HG02852 (cell line): ENCODE measurements at regions not wholly inside any gene's neighbourhood (a gene's known extent, or its start where the extent isn't known, plus 50 kb on each side); places are given as distances from the start of the nearest gene placed in this dataset.
"Not testable (repeated sequence)": the region's sequence is repeated elsewhere in the genome, so short reads cannot be mapped to it uniquely, and the experiment has no call there.

Experiments
- ATAC-seq: cut with Tn5 transposase; IDR thresholded peaks from one replicate; pipeline ENCODE4 v1.9.1; 2021; ENCODE audit warnings: mild to moderate bottlenecking, moderate library complexity; ENCODE audit not compliant: unreplicated experiment

DNA sequence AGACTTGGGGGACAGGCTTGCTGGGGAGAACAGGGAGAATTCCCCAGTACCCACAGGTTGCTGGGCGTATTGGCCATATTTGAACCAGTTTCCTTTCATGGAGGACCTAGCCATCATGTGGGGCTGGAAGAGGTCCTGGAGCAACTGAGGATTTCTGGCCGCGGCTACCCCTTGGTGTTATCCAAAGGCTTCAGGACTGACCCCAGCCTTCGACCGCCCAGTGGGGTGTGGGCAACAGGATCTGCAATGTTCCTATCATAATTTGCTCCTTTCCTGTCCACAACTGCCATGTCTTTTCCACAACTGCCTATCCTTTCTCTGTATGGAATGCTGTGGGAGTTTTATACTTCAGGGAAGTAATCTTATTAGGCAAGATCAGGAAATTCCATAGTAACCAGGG lies 1053.6 kb upstream of the SLC39A10 start:
- ATAC-seq, result no peak

DNA sequence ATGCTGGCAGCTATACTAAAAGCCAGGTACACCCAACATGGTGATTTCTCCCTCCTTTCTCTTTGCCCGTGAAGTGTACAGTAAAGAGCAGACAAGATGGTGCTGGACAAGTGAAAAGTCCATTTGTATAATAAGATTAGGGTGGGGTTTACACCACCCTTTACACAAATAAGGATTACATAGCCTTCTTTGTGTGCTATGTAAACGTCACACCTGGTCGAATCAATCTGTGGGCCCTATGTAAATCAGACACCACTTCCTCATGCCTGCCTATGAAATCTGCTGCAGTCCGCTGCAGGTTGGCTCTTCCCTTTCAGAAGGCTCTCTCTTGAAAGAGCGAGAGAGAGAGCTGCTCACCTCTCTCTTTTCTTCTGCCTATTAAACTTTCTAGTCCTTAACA lies 1054.3 kb upstream of the SLC39A10 start:
- no peak for ATAC-seq

DNA sequence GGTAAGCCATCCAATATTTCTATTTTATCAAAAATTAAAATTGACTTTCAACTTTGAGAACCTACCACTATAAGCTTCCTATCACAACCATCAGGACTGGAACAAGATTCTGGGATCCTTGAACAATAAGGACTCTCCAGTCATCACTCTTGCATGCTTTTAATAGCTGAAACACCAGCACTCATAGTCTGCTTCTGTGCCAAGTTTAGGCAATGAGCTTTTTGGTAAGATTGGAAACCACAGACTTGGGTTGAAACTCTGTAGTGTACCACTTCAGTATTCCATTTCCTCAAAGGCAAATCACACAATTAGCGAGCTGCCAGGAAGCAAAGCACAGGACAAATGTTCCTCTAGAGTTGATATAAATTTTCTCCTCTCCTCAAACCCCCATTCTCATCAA lies 1065.8 kb upstream of the SLC39A10 start:
- no peak for ATAC-seq

DNA sequence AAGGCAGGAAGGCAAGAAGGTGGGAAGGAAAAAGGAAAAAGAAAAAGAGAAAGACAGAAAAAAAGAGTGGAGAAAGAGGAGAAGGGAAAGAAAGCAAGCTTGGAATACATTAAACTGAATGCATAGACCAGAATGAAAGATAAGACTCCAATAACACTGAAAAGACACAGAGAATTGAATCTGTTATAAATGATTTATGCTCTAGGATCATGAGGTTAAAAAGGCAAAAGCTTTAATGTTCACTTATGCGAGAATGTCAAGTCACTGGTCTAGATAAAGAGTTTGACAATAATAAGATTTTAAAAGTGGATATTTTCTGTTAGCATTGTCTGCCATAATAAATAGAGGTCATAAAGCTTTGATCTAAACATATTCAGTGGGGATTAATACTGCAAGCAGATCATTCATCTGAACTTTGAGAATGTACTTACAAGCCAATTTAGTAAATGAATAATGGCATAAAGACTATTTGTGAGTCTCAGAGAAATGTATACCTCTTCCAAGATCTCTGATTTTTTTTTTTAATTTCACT lies 1069.2 kb upstream of the SLC39A10 start:
- no peak for ATAC-seq

DNA sequence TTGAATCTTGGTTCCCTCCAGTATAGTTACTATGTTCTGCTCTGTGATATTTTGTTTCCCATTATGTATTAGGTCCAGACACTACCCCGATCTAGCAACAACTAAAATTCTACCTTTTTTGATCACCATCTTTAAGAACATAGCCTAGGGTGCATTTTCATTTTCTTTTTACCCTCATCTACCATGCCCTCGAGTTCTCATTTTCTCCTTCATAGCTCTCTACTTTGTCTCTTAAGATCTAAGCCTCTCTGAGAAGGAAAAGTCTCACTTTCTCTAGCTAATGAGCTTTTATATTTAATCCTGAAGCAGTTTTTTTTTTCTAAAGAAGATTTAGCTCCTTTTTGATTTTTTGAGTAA lies 1089.4 kb upstream of the SLC39A10 start:
- no peak for ATAC-seq

- peak; percentile 76 for ATAC-seq
These were observed 1089.9 kb upstream of the SLC39A10 start for GRCh38 chr2:194566907-194567660.

DNA sequence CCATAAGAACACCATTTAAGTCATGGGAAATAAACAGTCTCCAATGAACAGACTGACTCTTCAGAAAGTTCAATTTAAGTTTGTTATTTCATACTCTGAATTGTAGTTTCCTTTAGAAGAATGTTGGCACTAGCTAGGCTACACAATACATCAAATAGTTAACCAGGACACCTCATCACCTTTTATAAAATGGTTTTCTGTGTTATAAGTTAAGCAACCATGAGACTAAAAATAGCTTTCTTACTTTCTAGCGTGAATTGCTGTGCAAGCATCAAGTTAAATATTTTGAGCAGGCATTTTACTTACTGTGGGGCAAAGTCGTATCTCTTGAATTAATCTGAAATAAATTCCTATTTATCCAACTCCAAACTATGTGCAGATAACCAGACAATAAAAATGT lies 1092.6 kb upstream of the SLC39A10 start:
- no peak for ATAC-seq

- ATAC-seq, result no peak
These were observed 1094.7 kb upstream of the SLC39A10 start for GRCh38 chr2:194562329-194562728.

DNA sequence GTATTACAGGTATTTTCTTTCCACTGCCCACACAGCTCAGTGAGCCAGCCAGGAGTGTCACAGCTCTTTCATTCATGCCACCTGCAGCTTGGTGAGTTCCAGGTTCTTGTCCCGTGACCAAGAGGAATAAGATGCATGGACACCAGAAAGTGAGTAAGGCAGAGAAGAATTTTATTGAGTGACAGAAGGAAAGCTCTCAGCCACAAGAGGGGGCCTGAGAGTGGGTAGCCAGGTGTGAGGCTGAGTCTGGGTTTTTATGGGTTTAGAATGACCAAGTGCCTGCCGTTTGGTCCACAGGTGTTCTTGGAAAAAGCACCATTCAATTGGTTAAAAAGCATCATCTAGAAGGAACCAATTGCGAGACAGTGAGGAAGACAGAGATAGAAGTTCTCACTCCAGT lies 1097.1 kb upstream of the SLC39A10 start:
- ATAC-seq, result no peak

DNA sequence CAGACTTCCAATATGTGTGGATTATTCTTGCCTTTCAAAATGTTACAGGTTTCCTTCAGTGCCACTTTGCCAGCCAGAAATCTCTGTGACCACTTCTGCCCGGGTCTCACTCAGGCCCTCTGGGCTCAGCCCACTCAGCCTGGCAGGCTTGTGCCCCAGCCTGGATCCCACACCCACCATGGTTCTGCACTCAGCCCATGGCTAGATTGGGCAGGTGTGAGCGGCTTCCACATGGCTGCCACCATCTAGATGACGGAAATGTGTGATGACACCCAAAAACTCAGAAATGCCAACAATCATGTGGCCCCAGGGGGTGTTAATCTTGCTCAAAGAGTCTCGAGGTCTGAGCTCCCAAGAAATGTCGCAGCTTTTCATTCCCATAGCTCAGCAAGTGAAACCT lies 1097.5 kb upstream of the SLC39A10 start:
- ATAC-seq, result no peak

DNA sequence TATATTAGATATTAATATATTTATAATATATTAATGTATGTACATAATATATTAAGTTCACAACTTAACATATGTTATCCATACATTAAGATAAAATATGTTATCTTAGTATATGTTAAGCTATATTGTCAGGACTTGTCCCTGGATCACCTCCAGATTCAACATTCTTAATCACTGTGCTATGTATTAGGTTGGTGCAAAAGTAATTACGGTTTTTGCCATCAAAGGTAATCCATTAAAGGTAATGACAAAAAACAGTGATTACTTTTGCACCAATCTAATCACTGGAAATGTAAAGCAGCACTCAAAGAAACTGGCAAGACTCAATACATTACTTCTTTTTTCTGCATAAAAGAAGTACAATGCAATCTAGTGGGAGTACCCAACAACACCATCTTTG lies 1099.0 kb upstream of the SLC39A10 start:
- no peak for ATAC-seq

DNA sequence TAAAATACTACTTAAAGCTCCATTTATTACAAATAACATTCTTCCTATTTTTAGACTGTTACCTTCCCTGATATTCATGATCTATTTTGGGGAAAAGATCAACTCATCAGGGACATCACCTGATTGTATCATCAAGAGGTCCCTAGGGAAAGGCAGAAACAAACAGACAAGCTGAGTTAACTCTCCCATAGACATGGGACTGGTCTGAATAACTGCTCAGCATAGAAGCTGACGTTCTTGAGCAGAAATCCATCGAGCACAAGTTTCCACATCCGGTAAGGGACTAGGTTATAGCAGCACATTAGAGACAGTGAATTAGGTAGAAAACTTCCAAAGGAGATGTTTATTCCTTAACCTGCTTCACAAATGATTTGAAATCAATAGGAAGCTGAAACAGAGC lies 1100.4 kb upstream of the SLC39A10 start:
- ATAC-seq, result no peak

DNA sequence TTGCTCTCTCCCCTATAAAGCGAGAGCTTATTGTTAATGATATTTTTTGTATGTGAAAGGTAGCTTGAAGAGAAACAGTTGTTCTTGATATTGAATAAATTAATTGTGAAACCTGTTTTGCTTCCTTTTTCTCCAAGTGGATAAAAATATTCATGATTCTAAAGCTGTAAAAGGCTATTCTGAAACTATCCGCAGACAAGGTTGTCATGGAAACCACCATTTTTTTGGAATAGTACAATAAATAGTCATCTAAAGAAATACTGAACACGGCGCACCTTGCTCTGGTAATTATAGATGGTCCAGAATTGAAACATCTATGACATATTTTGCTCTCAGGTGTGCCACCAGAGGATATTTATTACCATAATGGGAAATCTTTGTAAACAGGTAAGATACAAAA lies 1103.0 kb upstream of the SLC39A10 start:
- no peak for ATAC-seq

- ATAC-seq, result no peak
These were observed 1106.3 kb upstream of the SLC39A10 start for GRCh38 chr2:194550702-194551101.

- no peak for ATAC-seq
These were observed 1107.6 kb upstream of the SLC39A10 start for GRCh38 chr2:194549387-194549786.

DNA sequence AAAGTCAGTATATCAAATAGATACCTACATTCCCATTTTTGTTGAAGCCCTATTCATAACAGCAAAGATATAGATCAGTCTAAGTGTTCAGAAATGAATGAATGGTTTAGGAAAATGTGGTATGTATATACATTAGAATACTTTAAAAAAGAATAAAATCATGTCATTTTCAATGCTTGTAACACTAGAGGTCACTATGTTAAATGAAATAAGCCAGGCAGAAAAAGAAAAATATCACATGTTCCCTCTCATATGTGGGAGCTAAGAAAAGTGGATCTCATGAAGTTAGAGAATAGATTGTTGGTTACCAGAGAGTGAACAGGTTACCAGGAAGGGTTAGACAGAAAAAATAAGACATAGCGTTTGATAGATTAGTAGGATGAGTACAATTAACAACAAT lies 1111.0 kb upstream of the SLC39A10 start:
- no peak for ATAC-seq

GRCh38 chr2:194539425-194539824 lies 1117.6 kb upstream of the SLC39A10 start:
- ATAC-seq, result no peak

GRCh38 chr2:194526121-194526520 lies 1130.9 kb upstream of the SLC39A10 start:
- ATAC-seq, result no peak

DNA sequence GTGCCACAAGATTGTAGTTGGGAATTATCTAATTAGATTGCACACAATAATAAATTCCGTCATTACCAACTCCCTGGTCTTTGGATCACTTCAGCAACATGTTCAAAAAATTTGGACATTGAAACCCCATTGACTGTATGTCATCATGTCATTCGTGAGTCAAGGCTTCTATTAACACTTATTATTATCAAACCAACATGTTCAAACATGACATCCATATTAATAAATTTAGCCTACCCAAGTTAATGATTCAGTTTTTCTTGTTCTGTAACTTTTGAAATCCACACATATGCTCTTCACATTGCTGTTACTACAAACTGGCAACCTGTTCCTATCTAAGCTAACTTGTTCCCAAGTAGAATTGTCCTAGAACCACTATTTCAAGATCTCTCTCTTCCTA lies 1142.7 kb upstream of the SLC39A10 start:
- ATAC-seq, result no peak

- ATAC-seq, result not testable (repeated sequence)
These were observed 1146.0 kb upstream of the SLC39A10 start for GRCh38 chr2:194511070-194511469.

- ATAC-seq, result not testable (repeated sequence)
These were observed 1152.2 kb upstream of the SLC39A10 start for GRCh38 chr2:194504876-194505275.

DNA sequence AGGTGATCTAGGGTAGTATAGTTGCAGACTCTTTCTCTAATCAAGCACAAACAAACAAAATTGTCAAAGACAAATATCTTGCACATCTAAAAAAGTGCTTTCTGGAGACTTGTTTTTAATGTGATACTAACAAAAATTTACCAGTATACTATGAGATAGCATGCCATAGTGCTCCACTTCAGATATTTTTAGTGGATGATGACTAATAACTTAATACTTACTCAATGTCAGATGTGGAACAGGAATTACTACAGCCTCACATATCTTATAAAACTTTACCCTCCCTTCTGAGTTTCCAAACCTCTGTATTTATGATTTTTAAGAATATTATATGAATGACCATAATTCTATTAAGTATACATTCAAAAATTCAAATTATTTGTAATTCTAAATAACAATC lies 1162.0 kb upstream of the SLC39A10 start:
- no peak for ATAC-seq

- ATAC-seq, result no peak
These were observed 1162.6 kb upstream of the SLC39A10 start for GRCh38 chr2:194494401-194494800.
